Activated naive CD8-positive, alpha-beta T cell treated with anti-CD3 and anti-CD28 coated beads, Interleukin-2, amount 50 U/mL, for 24 hours (primary cell): ENCODE measurements at regions not wholly inside any gene's neighbourhood (a gene's known extent, or its start where the extent isn't known, plus 50 kb on each side); places are given as distances from the start of the nearest gene placed in this dataset.

Experiments
- ATAC-seq: fragments of 150-1000 bp; cut with Tn5 transposase; one replicate; pipeline ENCODE4 v1.10.0; 2021
- DNase-seq: peaks from one replicate; pipeline ENCODE4 v3.0.0; 2021
- H3K27ac Mint-ChIP-seq: one replicate; pipeline ENCODE4 v1.8.0; 2021; ENCODE audit warnings: mild to moderate bottlenecking, mixed read lengths
- H3K27me3 Mint-ChIP-seq: one replicate; pipeline ENCODE4 v1.8.0; 2021; ENCODE audit warnings: mixed read lengths
- H3K36me3 Mint-ChIP-seq: one replicate; pipeline ENCODE4 v1.8.0; 2021; ENCODE audit warnings: low read depth, mixed read lengths
- H3K4me1 Mint-ChIP-seq: one replicate; pipeline ENCODE4 v1.8.0; 2021; ENCODE audit warnings: mixed read lengths
- H3K4me3 Mint-ChIP-seq: one replicate; pipeline ENCODE4 v1.8.0; 2021; ENCODE audit warnings: mild to moderate bottlenecking, moderate library complexity, mixed read lengths
- H3K9me3 Mint-ChIP-seq: one replicate; pipeline ENCODE4 v1.8.0; 2021; ENCODE audit warnings: mixed read lengths

DNA sequence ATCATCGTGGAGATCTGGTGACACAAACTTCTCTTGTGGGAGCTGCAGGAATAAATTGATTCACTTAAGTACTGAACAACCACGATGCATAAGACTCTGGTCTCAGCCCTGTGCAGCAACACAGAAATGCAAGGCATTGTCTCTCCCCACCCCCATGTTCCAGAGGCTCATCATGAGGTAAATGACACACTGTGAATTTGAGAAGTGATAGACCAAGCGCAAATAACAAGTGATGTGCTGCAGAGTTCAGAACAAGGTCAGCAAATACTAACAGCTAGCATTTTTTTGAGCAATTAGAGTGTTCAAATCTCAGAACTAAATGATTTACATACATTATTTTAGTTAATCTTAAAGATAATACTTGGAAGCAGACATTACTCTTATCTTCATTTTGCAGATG, 223.7 kb downstream of the SEC16B start:
- H3K4me3 Mint-ChIP-seq: no peak overlapping the region
- no peaks in the 10 kb centered on the region for H3K36me3 Mint-ChIP-seq
- ATAC-seq (no peak), DNase-seq (no peak)
- H3K27me3 Mint-ChIP-seq: no peaks in the 10 kb centered on the region
- H3K27ac Mint-ChIP-seq: no peak overlapping the region
- H3K9me3 Mint-ChIP-seq: no peaks in the 10 kb centered on the region
- H3K4me1 Mint-ChIP-seq: no peaks in the 10 kb centered on the region

DNA sequence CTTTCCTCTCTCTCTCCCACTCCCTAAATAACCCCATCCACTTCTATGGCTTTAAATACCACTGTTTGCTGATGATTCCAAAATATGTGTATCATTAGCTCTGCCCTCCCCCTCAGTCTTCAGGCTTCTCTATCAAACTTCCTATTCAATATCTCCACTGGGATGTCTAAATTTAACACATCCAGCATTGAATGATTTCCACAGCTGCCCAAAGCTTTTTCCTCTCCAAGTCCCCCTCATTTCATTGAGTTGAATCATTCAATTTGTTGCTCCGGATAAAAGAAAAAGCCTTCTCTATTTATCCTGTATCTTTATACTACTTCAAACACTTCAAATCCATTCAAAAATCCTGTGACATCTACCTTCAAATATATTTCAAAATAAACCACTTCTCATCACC, 225.0 kb downstream of the SEC16B start:
- Mint-ChIP-seq H3K27ac (no peak overlapping the region), H3K27me3 (no peaks in the 10 kb centered on the region), H3K9me3 (no peaks in the 10 kb centered on the region), H3K4me1 (no peaks in the 10 kb centered on the region), H3K36me3 (no peaks in the 10 kb centered on the region), H3K4me3 (no peak overlapping the region)
- no peak for ATAC-seq
- DNase-seq: no peak

DNA sequence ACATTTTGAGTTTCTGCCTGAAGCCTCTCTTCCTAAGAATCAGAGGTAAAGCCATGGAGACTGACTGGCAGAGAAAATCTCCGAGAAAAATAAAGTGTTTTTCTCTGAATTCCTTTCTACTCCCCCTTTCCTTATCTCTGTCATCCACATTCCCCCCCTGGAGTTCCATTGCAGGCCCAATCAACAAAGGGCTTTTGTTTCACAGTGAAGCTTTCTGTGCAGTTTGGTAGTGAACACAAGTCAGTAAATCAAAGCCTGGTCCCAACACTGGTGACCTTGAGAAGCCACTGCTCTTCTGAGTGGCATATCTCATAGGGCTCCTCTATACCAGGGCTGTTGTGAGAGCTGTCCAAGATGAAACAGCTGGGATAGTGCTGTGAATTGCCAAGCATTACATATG, 228.4 kb downstream of the SEC16B start:
- Mint-ChIP-seq H3K4me1 (no peaks in the 10 kb centered on the region), H3K27me3 (no peaks in the 10 kb centered on the region), H3K27ac (no peak overlapping the region), H3K4me3 (no peak overlapping the region), H3K36me3 (no peaks in the 10 kb centered on the region), H3K9me3 (peaks cover 4% of the 10 kb centered on the region)
- ATAC-seq: no peak
- DNase-seq: no peak

DNA sequence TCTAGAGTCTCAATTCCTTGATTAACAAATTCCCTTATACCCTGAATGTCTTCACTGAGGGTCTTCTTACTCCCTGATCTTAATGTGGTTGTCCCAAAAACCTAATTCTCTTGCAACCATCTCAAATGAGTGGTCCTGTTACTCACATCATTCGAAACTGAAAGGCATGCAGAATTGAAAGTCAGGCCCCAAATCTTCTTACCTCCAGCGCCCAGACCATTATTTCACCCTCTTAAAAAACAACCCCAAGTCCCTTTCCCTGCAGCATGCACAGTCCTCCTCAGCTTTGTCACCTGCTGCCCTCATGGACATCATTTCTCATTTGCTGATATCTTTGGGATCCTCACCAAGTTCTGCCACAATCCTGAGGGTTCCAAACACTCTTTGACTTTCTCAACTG, 230.1 kb downstream of the SEC16B start:
- Mint-ChIP-seq H3K27ac (no peak overlapping the region), H3K9me3 (peaks cover 4% of the 10 kb centered on the region), H3K36me3 (no peaks in the 10 kb centered on the region), H3K4me3 (no peak overlapping the region), H3K4me1 (no peaks in the 10 kb centered on the region), H3K27me3 (no peaks in the 10 kb centered on the region)
- DNase-seq (no peak), ATAC-seq (no peak)

DNA sequence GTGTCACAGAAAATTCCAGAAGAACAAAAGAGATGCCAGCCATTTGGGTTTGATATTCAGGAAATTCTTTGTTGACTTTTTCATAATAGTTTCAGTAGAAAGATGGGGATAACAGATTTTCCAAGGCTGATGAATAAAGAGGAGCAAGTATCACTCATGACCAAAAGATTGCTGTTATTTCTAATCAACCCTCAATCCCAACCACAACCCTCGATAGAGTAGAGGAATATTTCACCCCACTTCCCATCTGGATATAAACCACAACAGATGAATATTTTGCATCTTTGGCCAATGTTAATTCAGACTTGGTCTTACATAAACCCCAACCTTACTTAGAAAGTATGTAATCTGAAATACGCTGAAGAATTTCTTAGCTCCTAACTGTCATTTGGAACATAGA, 232.4 kb downstream of the SEC16B start:
- H3K9me3 Mint-ChIP-seq: peaks cover 9% of the 10 kb centered on the region
- no peak overlapping the region for H3K4me3 Mint-ChIP-seq
- no peaks in the 10 kb centered on the region for H3K36me3 Mint-ChIP-seq
- no peaks in the 10 kb centered on the region for H3K4me1 Mint-ChIP-seq
- DNase-seq (no peak), ATAC-seq (no peak)
- no peaks in the 10 kb centered on the region for H3K27me3 Mint-ChIP-seq
- H3K27ac Mint-ChIP-seq: no peak overlapping the region

DNA sequence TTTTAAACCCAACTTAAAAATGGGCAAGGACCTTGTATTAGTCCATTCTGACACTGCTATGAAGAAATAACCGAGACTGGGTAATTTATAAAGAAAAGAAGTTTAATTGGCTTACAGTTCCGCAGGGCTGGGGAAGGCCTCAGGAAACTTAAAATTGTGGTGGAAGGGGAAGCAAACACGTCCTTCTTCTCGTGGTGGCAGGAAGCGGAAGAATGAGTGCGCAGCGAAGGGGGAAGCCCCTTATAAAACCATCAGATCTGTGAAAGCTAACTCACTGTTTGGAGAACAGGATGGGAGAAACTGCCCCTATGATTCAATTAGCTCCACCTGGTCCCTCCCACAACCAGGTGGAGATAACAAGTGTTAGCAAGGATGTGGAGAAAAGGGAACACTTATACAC, 237.7 kb downstream of the SEC16B start:
- no peaks in the 10 kb centered on the region for H3K36me3 Mint-ChIP-seq
- H3K27ac Mint-ChIP-seq: no peak overlapping the region
- no peaks in the 10 kb centered on the region for H3K27me3 Mint-ChIP-seq

DNA sequence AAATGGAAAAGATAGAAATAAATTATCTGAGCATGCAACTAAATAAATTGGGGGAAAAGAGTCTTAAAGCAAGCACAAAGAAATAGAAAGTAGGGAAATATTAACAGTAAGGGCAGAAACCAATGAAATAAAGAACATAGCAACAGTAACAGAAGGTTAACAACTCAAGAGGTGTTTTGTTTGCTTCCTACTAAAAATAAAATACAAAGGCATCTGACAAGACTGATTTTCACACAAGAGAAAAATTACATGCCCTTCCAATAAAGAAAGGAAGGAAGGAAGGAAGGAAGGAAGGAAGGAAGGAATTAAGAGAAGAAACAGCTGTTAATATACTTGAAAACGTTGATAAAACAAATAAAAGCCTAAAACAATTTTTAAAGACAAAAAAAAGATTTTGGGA, 240.2 kb downstream of the SEC16B start:
- H3K4me3 Mint-ChIP-seq: no peak overlapping the region
- H3K36me3 Mint-ChIP-seq: peaks cover 2% of the 10 kb centered on the region
- H3K4me1 Mint-ChIP-seq: no peaks in the 10 kb centered on the region
- no peak for ATAC-seq
- peaks cover 28% of the 10 kb centered on the region for H3K9me3 Mint-ChIP-seq
- no peak overlapping the region for H3K27ac Mint-ChIP-seq
- no peak for DNase-seq
- no peaks in the 10 kb centered on the region for H3K27me3 Mint-ChIP-seq

More for the DNA sequence above, 237.7 kb downstream of the SEC16B start:
- DNase-seq (no peak), ATAC-seq (no peak)
- Mint-ChIP-seq H3K4me1 (no peaks in the 10 kb centered on the region), H3K4me3 (no peak overlapping the region), H3K9me3 (peaks cover 12% of the 10 kb centered on the region)

DNA sequence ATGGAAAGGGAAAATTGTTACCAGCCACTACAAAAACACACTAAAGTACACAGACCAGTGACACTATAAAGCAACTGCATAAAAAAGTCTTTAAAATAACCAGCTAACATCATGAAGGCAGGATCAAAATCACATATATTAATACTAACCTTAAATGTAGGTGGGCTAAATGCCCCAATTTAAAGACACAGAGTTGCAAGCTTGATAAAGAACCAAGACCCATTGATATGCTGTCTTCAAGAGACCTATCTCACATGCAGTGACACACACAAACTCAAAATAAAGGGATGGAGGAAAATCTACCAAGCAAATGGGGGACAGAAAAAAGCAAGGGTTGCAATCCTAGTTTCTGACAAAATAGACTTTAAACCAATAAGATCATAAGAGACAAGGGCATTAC, 246.3 kb downstream of the SEC16B start:
- H3K27ac Mint-ChIP-seq: no peak overlapping the region
- H3K4me3 Mint-ChIP-seq: no peak overlapping the region
- H3K36me3 Mint-ChIP-seq: peaks cover 2% of the 10 kb centered on the region
- H3K9me3 Mint-ChIP-seq: peaks cover 36% of the 10 kb centered on the region
- DNase-seq (no peak), ATAC-seq (no peak)
- no peaks in the 10 kb centered on the region for H3K27me3 Mint-ChIP-seq
- no peaks in the 10 kb centered on the region for H3K4me1 Mint-ChIP-seq

DNA sequence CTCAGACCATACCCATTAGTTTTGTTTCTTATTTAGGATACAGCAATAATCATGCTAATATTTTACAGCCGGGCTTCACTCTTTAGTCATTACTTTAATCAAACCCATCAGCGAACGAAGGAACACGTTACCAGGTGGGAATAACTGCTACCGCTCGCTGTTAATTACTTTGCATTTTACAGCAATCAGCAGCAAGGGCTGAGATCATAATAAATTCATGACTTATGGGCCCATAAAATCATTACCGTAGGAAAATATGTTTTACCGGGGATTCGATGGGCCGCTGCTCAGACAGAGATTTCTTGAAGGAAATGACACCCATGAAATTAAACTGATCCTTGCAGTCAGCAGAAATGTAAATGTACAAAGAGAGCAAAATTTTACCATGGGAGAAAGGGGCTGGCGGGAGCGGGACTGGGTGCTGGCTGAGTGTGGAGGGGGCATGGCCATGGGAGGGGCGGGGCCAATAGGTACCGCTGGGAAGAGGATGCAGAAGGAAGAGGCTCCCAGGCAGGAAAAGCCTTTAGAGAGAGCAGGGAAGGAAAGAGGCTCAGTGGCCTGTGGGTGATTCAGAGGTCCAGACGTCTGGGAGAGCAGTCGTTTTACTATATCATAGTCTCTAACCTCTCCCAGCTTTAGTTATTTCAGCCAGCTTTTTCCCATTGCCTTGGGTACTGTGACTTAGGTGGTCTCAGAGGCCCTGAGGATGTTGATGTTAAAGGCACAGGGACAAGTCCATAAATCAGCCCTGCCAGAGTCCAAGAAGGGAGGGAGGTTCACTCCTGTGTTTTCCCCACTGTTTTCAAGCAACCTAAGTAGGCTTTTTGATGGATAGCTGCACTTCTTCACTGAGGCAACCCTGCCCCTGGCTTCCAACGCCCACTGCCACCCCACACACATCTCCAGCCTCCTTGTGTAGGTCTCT, 258.9 kb downstream of the SEC16B start:
- H3K27ac Mint-ChIP-seq: no peak overlapping the region
- H3K4me3 Mint-ChIP-seq: no peak overlapping the region
- ATAC-seq (no peak), DNase-seq (no peak)
- H3K9me3 Mint-ChIP-seq: peaks cover 12% of the 10 kb centered on the region
- H3K36me3 Mint-ChIP-seq: no peaks in the 10 kb centered on the region
- H3K27me3 Mint-ChIP-seq: no peaks in the 10 kb centered on the region
- no peaks in the 10 kb centered on the region for H3K4me1 Mint-ChIP-seq

DNA sequence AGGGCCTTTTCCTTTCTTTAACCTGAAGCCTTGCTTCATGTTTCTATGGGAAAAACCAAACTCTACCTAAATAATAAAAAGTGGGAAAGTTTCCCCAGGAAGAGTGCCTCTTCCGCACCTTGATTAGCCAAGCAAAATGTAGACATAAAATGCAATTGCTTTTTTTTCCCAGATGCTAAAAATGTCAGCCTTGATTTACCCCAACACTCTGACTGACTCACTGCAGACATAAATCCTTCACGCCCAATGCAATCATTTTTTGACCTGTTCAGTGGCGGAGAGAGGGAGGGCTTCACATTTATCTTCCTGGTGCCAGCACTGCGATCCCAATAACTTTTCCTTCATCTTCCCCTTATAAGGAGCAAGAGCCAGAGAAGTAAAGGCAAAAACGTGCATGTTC, 261.5 kb downstream of the SEC16B start:
- DNase-seq: no peak
- Mint-ChIP-seq H3K27me3 (no peaks in the 10 kb centered on the region), H3K4me1 (no peaks in the 10 kb centered on the region), H3K27ac (no peak overlapping the region), H3K4me3 (no peak overlapping the region), H3K36me3 (no peaks in the 10 kb centered on the region), H3K9me3 (peaks cover 5% of the 10 kb centered on the region)
- no peak for ATAC-seq

DNA sequence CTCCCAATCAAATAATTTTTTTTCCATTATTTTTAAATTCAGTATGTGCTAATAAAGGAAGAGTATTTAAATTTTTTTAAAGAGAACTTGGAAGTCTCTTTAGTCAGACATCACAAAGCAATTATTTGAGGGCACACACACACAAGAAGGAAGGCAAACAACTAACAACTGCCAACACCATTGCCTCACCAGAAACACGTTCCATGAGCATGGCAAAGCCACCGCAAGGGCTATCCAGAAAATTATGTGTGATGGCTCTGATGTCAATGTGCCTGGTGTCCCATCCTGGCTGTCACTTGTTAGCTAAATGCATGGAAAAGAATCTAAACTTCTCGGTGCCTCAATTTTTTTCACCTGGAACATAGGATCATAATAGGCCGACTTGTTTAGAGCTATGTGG, 262.9 kb downstream of the SEC16B start:
- H3K9me3 Mint-ChIP-seq: no peaks in the 10 kb centered on the region
- H3K4me1 Mint-ChIP-seq: no peaks in the 10 kb centered on the region
- H3K27ac Mint-ChIP-seq: no peak overlapping the region
- no peak overlapping the region for H3K4me3 Mint-ChIP-seq
- no peaks in the 10 kb centered on the region for H3K36me3 Mint-ChIP-seq
- no peaks in the 10 kb centered on the region for H3K27me3 Mint-ChIP-seq
- ATAC-seq: no peak
- DNase-seq: no peak

DNA sequence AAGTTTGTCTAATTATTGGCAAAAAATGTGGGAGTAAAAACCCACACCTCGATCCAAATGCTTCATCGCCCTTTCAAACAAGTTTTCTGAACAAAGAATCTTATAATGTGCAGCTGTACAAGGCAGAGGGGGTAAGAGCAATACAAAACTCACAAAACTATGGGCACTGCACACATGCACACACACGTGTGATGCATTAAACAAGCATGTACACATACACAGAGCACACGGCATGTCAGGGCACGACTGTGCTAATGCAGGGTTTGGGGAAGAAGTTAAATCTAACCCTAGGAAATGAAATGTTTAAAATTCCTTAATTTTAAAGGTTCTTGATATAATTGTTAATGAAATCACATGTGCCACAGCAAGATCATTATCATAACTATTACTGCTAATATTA, 264.0 kb downstream of the SEC16B start:
- no peak for ATAC-seq

DNA sequence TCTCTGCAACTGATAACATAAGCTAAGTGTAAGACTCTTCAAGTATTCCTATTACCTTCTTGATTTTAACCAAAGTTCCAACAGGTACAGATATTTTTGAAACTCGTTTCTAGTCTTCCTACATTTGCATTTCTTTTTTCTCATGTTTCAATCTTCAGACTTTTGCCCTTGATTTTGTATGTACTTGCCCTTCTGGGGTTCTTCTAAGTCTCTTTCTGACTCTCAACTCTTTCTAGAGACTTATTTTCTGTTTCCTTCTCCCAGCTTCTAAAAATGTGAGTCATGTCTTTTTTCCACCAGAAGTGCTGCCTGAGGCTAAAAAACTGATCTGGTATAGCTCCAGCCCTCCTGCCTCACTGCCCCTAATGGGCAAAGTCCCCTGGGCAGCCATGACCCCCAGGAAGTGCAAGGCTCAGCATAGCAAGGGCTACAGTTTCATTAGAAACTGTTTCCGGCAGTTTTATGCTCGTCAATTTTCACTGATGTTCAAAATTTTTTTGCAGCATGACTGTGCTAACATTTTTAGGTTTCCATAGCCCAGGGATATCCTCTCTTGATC, 265.9 kb downstream of the SEC16B start:
- H3K27me3 Mint-ChIP-seq: no peaks in the 10 kb centered on the region

More for the DNA sequence above, 264.0 kb downstream of the SEC16B start:
- no peak overlapping the region for H3K4me3 Mint-ChIP-seq
- no peak overlapping the region for H3K27ac Mint-ChIP-seq
- H3K36me3 Mint-ChIP-seq: no peaks in the 10 kb centered on the region
- no peaks in the 10 kb centered on the region for H3K4me1 Mint-ChIP-seq
- no peak for DNase-seq
- H3K9me3 Mint-ChIP-seq: no peaks in the 10 kb centered on the region
- no peaks in the 10 kb centered on the region for H3K27me3 Mint-ChIP-seq

DNA sequence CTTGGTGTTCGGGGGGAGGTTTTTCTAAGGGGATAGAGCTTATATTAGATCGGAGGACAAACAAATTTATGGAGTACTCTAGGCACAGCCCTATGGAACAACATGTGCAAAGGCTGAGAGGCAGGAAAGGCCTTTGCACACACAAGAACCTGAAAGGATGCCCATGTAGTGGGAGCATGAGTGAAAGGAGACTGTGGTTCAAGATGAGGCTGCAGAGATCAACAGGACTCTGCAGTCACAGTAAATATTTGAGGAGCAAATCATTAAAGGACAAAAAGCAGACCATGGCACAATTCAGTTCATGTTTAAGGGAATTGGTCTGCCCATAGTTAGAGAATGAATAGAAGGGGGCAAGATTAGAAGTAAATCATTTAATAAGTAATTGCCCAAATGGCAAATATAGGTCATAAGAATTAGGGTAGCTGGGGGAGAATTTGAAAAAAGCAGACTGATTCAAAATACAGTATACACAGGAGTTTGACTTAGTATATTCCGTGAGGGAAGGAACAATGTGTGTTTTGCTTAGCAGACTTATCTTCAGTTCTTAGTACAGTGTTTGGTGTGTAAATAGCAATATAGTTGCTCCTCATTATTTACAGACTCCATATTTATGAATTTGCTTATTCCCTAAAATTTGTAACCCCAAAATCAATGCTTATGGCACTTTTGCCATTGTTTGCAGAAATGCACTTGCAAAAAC, 268.1 kb downstream of the SEC16B start:
- DNase-seq (no peak), ATAC-seq (no peak)
- H3K4me1 Mint-ChIP-seq: no peaks in the 10 kb centered on the region
- H3K36me3 Mint-ChIP-seq: no peaks in the 10 kb centered on the region
- H3K4me3 Mint-ChIP-seq: no peak overlapping the region
- H3K9me3 Mint-ChIP-seq: no peaks in the 10 kb centered on the region
- no peak overlapping the region for H3K27ac Mint-ChIP-seq
- no peaks in the 10 kb centered on the region for H3K27me3 Mint-ChIP-seq

More for the DNA sequence above, 265.9 kb downstream of the SEC16B start:
- no peaks in the 10 kb centered on the region for H3K36me3 Mint-ChIP-seq
- ATAC-seq: no peak
- no peaks in the 10 kb centered on the region for H3K4me1 Mint-ChIP-seq
- no peak overlapping the region for H3K27ac Mint-ChIP-seq
- no peaks in the 10 kb centered on the region for H3K9me3 Mint-ChIP-seq
- DNase-seq: no peak
- no peak overlapping the region for H3K4me3 Mint-ChIP-seq

DNA sequence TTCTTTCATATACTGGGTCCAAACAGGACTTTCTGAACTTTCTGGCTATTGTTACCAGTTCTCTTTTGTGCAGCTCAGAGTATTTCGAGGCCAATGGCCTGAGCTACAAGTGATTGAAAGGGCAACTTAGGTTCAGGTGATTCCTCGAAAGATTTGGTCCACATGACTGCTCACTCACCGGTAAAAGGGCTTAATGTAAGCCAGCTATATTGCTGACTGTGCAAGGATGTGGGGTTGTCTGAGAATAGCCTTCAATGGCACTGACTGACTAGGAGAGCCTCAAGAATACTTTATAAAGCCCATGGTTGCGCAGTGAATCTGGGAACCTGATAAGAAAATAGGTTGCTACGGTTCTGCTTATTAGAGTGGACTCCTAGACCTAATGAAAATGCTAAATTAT, 269.0 kb downstream of the SEC16B start:
- Mint-ChIP-seq H3K4me1 (no peaks in the 10 kb centered on the region), H3K4me3 (no peak overlapping the region), H3K27me3 (no peaks in the 10 kb centered on the region), H3K27ac (no peak overlapping the region), H3K9me3 (no peaks in the 10 kb centered on the region), H3K36me3 (no peaks in the 10 kb centered on the region)
- DNase-seq (no peak), ATAC-seq (no peak)
